Ovary (tissue), 3 donors: ENCODE measurements at regions not wholly inside any gene's neighbourhood (a gene's known extent, or its start where the extent isn't known, plus 50 kb on each side); places are given as distances from the start of the nearest gene placed in this dataset.

Experiments used
- CTCF ChIP-seq, 3 donors: fragments of 450-650 bp in 2 of 3; fragments of 200-600 bp in 1 of 3; IDR thresholded peaks; one replicate each; pipeline versions ENCODE4 v1.5.1 to v1.8.0; 2016 to 2022; ENCODE audit warnings: antibody characterized with exemption in 3 of 3, mild to moderate bottlenecking in 1 of 3
- EP300 ChIP-seq: sonication (generic); formaldehyde crosslinking; IDR thresholded peaks from one replicate; pipeline ENCODE4 v1.6.1; 2017; ENCODE audit warnings: antibody characterized with exemption
- POLR2A ChIP-seq: fragments of 450-650 bp; IDR thresholded peaks from one replicate; pipeline ENCODE4 v1.6.1; 2017; ENCODE audit warnings: antibody characterized with exemption, mild to moderate bottlenecking, moderate library complexity
- donor health status: DM: no; HTN: no; CAD: no.

GRCh38 chr4:129261584-129261983 is 165.6 kb downstream of the C4orf33 start:
- no peak for TF ChIP-seq CTCF (IDR thresholded peaks at IDR 0.05)
- TF ChIP-seq POLR2A: no peak
- no peak for TF ChIP-seq EP300
